Fibroblast of skin of right biceps (primary cell): ENCODE measurements at regions not wholly inside any gene's neighbourhood (a gene's known extent, or its start where the extent isn't known, plus 50 kb on each side); places are given as distances from the start of the nearest gene placed in this dataset.
"Not testable (repeated sequence)": the region's sequence is repeated elsewhere in the genome, so short reads cannot be mapped to it uniquely, and the experiment has no call there.

ENCODE experiments used
- DNase-seq: peaks from one replicate; pipeline ENCODE4 v3.0.0-alpha.2; 2013

GRCh38 chr20:55031971-55032370, 556.6 kb downstream of the DOK5 start:
- no peak for DNase-seq

- no peak for DNase-seq
Observed at GRCh38 chr20:55014766-55015165, 539.4 kb downstream of the DOK5 start.

- DNase-seq: no peak
Observed at GRCh38 chr20:55010761-55011160, 535.4 kb downstream of the DOK5 start.

GRCh38 chr20:55009066-55009465, 533.7 kb downstream of the DOK5 start:
- DNase-seq: no peak

- DNase-seq: no peak
Observed at GRCh38 chr20:55004044-55004443, 528.7 kb downstream of the DOK5 start.

GRCh38 chr20:54995553-54995952, 520.2 kb downstream of the DOK5 start:
- DNase-seq: no peak

GRCh38 chr20:54995011-54995410, 519.6 kb downstream of the DOK5 start:
- no peak for DNase-seq

GRCh38 chr20:54985091-54985490, 509.7 kb downstream of the DOK5 start:
- no peak for DNase-seq

GRCh38 chr20:54984104-54984448, 508.7 kb downstream of the DOK5 start:
- no peak for DNase-seq

- not testable (repeated sequence) for DNase-seq
Observed at GRCh38 chr20:54983394-54984103, 508.2 kb downstream of the DOK5 start.

GRCh38 chr20:54981175-54981574, 505.8 kb downstream of the DOK5 start:
- no peak for DNase-seq

- peak; percentile 1 for DNase-seq
Observed at GRCh38 chr20:54980103-54980960, 504.9 kb downstream of the DOK5 start.

GRCh38 chr20:54950304-54950703, 474.9 kb downstream of the DOK5 start:
- DNase-seq: no peak

GRCh38 chr20:54941666-54942065, 466.3 kb downstream of the DOK5 start:
- DNase-seq: no peak

- DNase-seq: no peak
Observed at GRCh38 chr20:54940522-54940921, 465.1 kb downstream of the DOK5 start.

GRCh38 chr20:54938707-54939106, 463.3 kb downstream of the DOK5 start:
- DNase-seq: peak; percentile 0

GRCh38 chr20:54933212-54933904, 458.0 kb downstream of the DOK5 start:
- DNase-seq: no peak

GRCh38 chr20:54929191-54929590, 453.8 kb downstream of the DOK5 start:
- DNase-seq: no peak

- no peak for DNase-seq
Observed at GRCh38 chr20:54928564-54928963, 453.2 kb downstream of the DOK5 start.

- no peak for DNase-seq
Observed at GRCh38 chr20:54922636-54923035, 447.2 kb downstream of the DOK5 start.

GRCh38 chr20:54922096-54922495, 446.7 kb downstream of the DOK5 start:
- no peak for DNase-seq

GRCh38 chr20:54920491-54920890, 445.1 kb downstream of the DOK5 start:
- no peak for DNase-seq

- not testable (repeated sequence) for DNase-seq
Observed at GRCh38 chr20:54918993-54919392, 443.6 kb downstream of the DOK5 start.

GRCh38 chr20:54914995-54915394, 439.6 kb downstream of the DOK5 start:
- DNase-seq: no peak
